ENCODE measurements at regions not wholly inside any gene's neighbourhood (a gene's known extent, or its start where the extent isn't known, plus 50 kb on each side); places are given as distances from the start of the nearest gene placed in this dataset.

DNA sequence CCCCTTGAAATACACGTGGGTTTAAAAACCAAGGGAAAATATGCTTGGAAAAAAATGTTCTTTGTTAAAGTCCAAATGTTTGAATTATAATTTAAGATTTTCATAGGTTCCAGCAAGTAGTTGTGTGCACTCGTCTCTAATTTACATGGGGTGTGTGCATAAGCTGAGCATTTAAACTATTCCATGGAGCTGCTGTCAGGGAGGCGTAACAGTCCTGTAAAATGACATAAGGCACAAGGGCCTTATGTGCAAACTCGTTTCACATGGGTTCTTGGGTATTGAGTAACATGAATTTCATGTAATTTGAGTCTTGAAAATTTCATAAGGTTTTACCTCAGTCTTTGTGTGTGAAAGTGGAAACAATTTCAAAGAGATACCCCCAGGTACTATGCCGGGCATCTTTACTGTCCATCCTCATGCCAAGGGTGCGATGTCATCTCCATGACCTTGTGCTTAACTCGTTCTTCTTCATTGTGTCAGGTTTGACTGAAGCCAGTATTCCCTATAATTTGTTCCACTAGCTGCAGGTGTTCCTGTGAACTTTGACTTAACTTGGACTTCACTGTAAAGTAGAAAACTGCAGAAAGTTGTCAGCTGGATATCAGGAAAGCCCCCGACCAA is 359.3 kb downstream of the SH3GL2 start:
- no peak for DNase-seq
- in situ Hi-C loops (cut with HindIII; ENCODE audit: low pct_ligation_motif_present, low pct_unique_long_range_greater_than_20kb, low sequenced_read_pairs) = no loop called here

DNA sequence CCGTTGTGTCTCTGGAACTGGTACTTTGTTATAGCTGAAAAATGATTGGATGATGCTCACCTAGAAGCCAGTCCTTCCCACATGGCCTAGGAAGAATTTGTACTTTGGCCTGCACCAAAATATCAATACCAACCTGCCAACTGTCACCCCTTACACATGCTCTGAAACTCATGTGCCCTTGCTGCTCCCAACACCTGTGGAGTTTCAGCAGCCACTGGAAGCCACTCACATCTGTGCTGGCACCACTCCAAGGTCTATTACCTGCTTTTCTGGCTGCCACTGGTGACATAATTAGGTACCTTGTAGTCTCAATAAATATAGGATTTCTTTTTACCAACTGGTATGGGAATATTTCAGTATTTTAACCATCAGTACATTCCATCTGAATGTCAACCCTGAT is 363.6 kb downstream of the SH3GL2 start:
- DNase-seq = no peak
- in situ Hi-C loops (cut with HindIII; ENCODE audit: low pct_ligation_motif_present, low pct_unique_long_range_greater_than_20kb, low sequenced_read_pairs) = no loop called here

DNA sequence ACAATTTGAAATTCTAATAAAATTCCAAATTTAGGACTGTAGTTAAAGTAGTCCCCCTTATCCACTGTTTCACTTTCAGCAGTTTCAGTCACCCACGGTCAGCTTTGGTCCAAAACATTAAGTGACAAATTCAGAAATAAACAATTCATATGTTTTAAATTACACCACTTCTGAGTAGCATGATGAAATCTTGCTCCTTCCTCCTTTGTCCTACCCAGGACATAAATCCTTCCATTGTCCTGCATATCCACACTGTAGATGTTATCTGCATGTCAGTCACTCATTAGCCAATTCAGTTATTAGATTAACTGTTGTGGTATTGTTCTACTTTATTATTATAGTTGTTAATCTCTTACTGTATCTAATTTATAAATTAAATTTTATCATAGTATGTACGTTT is 376.5 kb downstream of the SH3GL2 start:
- DNase-seq = no peak
- in situ Hi-C loops (cut with HindIII; ENCODE audit: low pct_ligation_motif_present, low pct_unique_long_range_greater_than_20kb, low sequenced_read_pairs) = no loop called here

DNA sequence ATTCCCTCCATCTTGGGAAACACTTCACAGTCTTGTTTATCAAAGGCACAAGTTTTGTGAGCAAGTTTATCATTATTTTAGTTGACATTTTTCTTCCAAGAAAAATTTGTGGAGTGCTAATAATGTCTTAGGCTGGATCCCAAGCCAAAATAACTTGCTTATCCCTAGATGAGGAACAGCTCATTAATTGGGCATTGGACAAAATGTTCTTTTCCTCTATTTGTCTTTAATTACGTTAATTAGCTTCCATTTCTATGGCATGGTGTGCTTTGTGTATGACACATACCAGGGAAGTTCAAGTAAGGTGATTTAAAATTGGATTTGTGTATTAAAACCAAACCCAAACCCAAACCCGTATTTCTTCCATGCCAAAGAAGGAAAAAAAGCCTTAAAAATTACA is 379.5 kb downstream of the SH3GL2 start:
- in situ Hi-C loops (cut with HindIII; ENCODE audit: low pct_ligation_motif_present, low pct_unique_long_range_greater_than_20kb, low sequenced_read_pairs) = no loop called here
- no peak for DNase-seq

DNA sequence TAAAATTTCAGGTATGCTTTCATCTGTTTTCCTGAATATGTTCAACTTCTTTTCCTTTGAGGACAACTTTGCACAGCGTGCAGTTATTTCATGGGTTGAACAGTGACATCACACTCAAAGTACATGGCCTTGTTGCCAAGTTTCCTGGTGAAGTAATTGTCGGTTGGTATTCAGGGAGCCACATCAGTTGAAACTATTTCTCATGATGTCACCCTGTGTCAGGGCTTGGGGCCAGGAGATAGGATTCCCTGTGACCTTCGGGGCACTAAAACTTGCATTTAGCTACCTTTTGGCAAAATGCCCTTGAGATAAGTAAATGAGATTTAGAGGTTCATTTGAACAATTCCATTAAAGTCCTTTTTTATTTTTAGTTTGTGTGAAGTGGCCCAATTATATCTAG is 383.9 kb downstream of the SH3GL2 start:
- in situ Hi-C loops (cut with HindIII; ENCODE audit: low pct_ligation_motif_present, low pct_unique_long_range_greater_than_20kb, low sequenced_read_pairs) = no loop called here
- DNase-seq = no peak

DNA sequence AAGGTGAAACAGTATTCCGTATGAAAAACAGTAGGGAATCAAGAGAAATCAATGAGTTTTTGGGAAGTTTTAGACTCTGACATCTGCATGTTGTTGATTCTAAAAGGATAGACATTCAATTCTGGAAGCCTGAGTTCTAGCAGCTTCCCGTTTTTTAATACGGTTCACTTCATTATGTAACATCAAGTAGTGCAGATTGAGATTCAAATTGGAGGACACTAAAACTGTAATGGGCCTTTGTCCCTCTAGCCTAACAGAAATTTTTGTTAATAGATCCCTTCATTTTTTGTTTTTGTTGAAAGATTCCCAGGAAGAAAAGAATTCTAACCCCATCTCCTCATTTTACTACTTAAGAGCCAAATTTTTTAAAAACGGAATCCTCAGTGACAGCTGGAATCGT is 384.6 kb downstream of the SH3GL2 start:
- in situ Hi-C loops (cut with HindIII; ENCODE audit: low pct_ligation_motif_present, low pct_unique_long_range_greater_than_20kb, low sequenced_read_pairs) = no loop called here
- DNase-seq = no peak

DNA sequence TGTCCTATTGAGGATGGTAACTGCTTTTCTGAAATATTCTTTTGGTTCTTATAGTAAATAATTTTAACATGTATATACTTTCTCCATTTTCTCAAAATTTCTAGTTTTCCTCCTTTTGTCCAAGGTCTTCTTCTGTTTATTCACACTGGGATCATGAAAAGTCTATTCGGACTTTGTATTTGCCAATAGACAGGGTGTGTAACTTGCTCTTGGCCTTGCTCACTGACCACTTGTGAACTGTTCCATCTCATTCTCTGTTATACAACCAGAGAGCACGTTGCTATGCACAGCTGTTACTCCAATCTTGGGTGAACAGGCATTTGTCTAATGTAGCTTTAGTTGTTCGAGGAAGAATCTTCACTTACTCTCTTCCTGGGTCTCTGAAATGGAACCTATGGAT is 388.9 kb downstream of the SH3GL2 start:
- no peak for DNase-seq
- in situ Hi-C loops (cut with HindIII; ENCODE audit: low pct_ligation_motif_present, low pct_unique_long_range_greater_than_20kb, low sequenced_read_pairs) = no loop called here

DNA sequence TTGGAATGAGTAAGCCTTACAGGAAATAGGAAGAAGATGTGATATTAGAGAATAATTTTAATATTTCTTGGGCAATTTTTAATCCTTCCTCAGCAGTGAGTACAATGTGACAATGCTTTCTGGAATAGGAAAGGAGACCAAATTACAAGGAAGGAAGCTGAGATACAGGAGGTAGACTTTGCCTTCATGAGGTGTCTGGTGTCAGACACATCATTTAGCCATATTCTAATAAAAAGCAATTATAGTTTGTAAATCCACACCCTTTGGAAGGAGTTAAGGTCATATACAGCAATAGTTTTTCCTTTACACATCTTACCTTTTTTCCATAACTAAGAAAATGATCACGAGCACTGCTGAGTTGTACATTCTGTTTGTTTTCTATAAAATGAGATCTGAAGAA is 390.4 kb downstream of the SH3GL2 start:
- DNase-seq = no peak
- in situ Hi-C loops (cut with HindIII; ENCODE audit: low pct_ligation_motif_present, low pct_unique_long_range_greater_than_20kb, low sequenced_read_pairs) = no loop called here

DNA sequence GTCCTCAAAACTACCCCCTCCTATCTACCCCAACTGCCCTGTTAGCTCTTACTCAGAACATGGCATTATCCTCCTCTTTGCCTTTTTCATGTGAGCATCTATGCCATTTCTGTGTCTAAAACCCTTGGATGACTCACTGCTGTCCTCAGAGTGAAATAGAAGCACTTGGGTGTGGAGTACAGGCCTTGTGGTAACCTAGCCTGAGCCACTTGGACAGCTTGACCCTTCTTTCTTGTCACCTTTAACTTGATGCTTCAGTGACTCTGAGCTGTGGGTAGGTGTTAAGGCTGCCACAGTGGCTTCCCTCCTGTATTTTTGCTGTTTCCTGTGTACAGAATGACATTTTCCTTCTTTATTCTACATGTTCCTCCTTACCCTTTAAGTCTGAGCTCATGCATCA is 391.4 kb downstream of the SH3GL2 start:
- in situ Hi-C loops (cut with HindIII; ENCODE audit: low pct_ligation_motif_present, low pct_unique_long_range_greater_than_20kb, low sequenced_read_pairs) = no loop called here
- no peak for DNase-seq

DNA sequence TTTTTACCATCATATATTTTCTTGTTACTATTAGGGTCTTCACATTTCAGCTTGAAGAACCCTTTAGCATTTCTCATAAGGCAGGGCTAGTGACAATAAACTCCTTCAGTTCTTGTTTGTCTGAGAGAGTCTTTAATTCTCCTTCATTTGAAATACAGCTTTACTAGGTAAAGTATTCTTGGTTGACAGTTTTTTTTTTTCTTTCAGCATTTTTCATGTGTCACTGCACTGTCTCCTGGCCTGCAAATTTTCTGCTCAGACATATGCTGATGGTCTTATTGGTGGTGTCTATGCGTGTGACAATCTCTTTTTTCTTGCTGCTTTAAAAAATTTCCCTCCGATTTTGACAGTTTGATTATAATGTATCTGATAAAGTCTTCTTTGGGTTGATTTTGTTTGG is 399.9 kb downstream of the SH3GL2 start:
- DNase-seq = no peak
- in situ Hi-C loops (cut with HindIII; ENCODE audit: low pct_ligation_motif_present, low pct_unique_long_range_greater_than_20kb, low sequenced_read_pairs) = no loop called here

DNA sequence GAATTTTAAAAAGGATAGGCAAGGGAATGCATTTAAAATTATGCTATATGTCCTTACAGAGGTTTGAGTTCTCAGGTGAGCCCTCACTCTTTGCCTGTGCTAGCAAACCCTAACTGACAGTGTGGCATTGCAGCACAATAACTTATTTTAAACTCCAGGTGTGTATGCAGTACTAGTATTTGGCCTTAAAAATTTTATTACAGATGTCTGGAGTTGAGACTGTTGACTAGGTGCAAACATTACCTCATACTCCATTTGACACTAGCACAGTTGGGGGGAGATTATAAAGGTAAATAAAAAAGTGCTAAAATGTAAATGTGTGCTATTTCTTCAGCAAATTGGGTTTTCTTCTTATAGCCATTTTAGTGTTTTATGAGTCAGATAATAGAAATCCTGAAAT is 407.7 kb downstream of the SH3GL2 start:
- in situ Hi-C loops (cut with HindIII; ENCODE audit: low pct_ligation_motif_present, low pct_unique_long_range_greater_than_20kb, low sequenced_read_pairs) = no loop called here

DNA sequence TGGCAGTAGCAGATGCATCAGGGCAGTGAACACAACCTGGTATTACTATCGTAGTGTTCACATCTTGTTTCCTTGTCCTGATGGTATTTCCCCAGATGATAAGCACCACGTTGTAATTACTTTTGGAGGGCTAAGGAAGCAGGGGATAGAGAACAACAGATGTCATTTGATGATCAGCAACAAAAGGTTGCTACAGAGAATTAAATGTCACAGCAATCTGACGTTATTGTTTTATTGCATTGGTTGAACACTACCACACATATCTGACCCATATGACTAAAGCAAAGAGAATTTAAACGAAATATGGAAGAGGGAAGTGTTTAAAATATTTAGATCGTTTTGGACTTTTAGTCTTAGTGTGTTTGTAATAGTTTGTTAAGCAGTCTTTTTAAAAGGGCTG is 408.3 kb downstream of the SH3GL2 start:
- no peak for DNase-seq
- in situ Hi-C loops (cut with HindIII; ENCODE audit: low pct_ligation_motif_present, low pct_unique_long_range_greater_than_20kb, low sequenced_read_pairs) = no loop called here

More for the DNA sequence above, 407.7 kb downstream of the SH3GL2 start:
- DNase-seq = no peak

DNA sequence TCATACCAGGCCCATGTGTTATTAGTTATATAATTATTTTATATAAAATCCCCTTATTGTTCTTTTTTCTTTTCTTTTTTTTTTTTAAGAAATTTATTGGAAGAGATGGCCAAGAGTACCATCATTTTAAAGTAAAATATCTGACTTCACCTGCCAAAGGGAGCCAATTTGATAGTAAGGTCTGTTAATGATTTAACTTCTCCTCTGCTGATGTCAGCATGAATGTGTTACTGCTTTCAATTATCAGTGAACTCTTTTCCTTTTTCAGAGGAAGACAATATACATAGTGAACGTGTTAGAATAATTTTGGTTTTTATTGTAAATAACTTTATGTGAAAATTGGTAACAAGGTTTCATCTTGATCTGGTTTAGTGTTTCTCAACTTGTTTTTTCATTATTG is 409.6 kb downstream of the SH3GL2 start:
- no peak for DNase-seq

DNA sequence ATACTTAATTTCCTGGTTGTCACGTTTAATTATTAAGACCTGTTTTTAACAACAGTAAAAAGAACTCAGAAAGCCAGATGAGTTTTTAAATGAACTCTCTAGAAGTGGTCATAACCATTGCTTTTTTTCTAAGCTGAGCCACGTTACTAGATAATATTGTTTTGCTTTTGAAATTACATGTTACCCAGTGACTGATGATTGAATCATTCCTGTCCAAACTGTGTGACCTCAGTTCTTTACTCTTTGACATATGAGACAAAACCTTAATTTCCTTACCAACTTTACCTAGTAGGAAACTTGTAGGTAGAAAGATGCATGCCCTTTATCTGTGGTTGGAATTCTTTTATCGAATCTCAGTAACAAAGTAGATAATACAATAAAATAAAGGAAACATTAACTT is 411.7 kb downstream of the SH3GL2 start:
- no peak for DNase-seq
- in situ Hi-C loops (cut with HindIII; ENCODE audit: low pct_ligation_motif_present, low pct_unique_long_range_greater_than_20kb, low sequenced_read_pairs) = no loop called here

More for the DNA sequence above, 409.6 kb downstream of the SH3GL2 start:
- in situ Hi-C loops (cut with HindIII; ENCODE audit: low pct_ligation_motif_present, low pct_unique_long_range_greater_than_20kb, low sequenced_read_pairs) = no loop called here

DNA sequence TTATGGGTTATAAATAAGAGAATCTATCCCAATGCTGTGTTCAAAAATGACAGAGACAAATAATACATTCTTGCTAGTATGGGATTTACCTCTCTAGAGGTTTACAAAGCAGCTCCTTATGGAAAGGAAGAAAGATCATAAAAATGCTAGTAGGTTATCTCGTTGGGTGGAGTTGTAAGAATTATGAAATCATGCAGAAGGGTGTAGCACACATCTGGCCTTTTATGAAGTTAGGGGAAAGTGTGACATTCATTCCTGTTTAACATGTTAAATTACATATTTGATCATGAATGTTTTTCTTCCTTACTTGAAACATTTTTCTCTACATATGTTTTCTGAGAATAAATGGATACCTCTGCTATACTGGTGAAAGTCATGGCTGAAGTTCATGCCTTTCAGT is 414.2 kb downstream of the SH3GL2 start:
- in situ Hi-C loops (cut with HindIII; ENCODE audit: low pct_ligation_motif_present, low pct_unique_long_range_greater_than_20kb, low sequenced_read_pairs) = no loop called here

DNA sequence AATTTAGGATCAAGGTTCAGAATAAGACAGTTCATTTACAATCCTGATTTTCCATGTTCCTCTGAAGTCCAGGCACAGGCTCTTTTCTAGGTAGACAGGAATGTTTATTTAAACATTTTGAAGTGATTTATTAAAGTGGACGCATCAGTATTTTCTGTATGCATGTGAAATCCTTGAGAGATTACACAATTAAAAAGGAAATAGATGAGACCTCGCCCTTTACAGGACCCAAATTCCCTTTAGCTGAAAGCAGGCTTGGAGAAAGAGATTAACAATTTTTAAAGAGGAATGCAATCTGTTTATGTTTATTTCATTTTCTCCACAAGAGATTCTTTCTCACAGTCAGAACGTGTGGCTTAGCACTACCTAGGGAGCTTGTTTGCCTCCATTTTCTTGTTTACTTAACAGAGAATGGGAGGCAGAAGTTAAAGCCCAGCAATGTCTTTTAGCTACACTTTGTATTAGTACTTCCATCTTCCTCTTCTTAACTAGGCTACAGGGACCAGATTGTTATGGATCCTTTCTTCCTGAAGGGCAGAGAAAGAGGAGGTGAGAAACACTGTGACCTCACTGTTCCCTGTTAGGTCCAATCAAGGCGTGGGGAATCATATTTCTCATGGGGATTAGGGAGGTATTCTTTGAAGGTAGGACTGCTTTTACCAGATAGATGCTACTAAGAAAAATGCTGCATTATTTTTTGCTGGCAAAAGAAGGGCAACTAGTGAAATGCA is 416.0 kb downstream of the SH3GL2 start:
- no peak for DNase-seq
- in situ Hi-C loops (cut with HindIII; ENCODE audit: low pct_ligation_motif_present, low pct_unique_long_range_greater_than_20kb, low sequenced_read_pairs) = no loop called here

More for the DNA sequence above, 414.2 kb downstream of the SH3GL2 start:
- DNase-seq = no peak

DNA sequence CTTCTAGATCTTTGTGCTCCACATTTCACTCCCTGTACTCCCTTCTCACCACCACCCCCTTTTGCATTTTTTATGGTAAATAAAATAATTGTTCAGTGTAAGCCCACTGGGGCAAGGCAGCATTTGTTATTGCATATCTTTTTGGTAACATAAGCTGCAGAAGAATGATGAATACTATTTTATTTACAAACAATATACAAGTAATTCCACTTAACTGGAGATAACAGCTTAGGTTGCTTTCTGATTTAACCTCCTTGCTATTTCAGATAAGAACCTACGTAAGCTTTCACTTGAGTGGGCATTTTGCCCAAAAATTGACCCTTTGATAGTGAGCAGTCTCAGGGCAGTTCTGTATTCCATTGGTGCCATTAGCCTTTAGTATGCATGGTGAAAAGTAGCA is 417.9 kb downstream of the SH3GL2 start:
- in situ Hi-C loops (cut with HindIII; ENCODE audit: low pct_ligation_motif_present, low pct_unique_long_range_greater_than_20kb, low sequenced_read_pairs) = no loop called here
- DNase-seq = no peak

DNA sequence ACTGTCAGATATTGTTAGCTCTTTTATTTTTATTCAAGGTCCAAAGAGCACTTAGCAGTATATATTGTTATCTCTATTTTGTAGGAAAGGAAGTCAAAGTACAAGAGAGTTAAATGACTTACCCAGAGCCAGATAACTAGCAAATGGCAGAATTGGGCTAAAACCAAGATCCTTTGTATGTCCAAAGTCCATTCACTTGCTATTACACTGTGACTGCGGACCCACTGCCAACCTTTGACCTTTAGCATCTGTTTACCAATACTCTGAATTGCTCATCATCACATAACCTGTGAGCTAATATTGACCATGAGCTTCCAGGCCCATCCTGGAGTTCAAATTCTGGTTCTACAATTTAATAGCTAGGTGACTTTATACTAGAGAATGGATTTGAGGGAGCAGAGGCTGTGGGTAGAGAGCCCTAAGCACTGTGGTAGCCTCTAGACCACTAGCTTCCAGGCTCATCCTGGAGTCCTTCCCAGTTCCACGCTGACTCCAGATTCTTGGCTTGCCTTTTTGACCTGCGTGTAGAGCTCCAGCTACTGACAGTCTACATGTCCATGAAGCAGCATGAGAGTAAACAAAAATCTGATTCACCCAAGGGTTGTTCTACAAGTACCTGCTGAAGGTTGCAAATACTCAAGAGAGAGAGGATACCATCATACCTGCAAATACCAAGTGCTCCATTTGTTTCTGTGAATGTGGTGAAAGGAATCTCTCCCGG is 424.0 kb downstream of the SH3GL2 start:
- in situ Hi-C loops (cut with HindIII; ENCODE audit: low pct_ligation_motif_present, low pct_unique_long_range_greater_than_20kb, low sequenced_read_pairs) = no loop called here
- no peak for DNase-seq

DNA sequence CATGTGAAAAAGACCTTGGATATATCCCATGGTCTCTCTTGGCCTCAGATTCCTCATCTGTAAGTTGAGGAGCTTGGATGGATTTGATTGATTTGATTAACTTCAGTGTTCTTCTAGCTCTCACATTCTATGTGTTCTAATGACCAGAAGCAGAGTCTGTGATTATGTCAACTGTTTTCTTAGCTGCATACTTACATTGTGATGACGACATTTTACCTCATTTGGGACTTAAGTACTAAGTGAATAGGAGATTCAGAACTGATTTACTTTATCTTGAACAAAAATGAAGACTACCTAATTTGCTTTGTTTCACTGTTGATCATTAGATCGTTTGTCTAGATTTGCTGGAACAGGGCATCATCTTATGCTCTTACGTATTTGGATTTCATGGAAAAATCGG is 427.7 kb downstream of the SH3GL2 start:
- DNase-seq = no peak
- in situ Hi-C loops (cut with HindIII; ENCODE audit: low pct_ligation_motif_present, low pct_unique_long_range_greater_than_20kb, low sequenced_read_pairs) = no loop called here

DNA sequence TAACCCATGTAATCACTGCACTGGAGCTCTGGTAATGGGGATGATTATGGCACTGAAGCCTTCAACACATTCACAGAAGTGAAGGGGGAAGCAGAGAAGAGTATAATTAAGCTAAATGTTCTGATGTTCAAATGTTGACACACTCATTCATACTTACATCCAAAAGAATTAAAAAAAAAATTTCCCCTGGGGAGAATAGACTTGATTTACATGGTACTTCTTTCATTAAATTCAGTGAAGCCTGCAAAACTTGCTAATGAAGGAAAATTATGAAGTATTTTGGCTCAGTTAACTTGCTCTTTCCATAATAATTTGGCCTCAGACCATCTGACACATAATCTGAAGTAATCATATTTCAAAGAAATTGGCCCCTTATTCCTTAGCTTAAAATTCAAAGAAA is 428.8 kb downstream of the SH3GL2 start:
- DNase-seq = no peak
- in situ Hi-C loops (cut with HindIII; ENCODE audit: low pct_ligation_motif_present, low pct_unique_long_range_greater_than_20kb, low sequenced_read_pairs) = no loop called here
